ENCODE measurements at regions not wholly inside any gene's neighbourhood (a gene's known extent, or its start where the extent isn't known, plus 50 kb on each side); places are given as distances from the start of the nearest gene placed in this dataset.
"Not testable (repeated sequence)": the region's sequence is repeated elsewhere in the genome, so short reads cannot be mapped to it uniquely, and the experiment has no call there.

GRCh38 chr5:142259758-142260157 is 65.1 kb downstream of the SPRY4 start:
- no peak for ATAC-seq
- intact Hi-C loops (cut with DNase I) = no loop called here
- DNase-seq = no peak

- no peak for ATAC-seq
- no peak for DNase-seq
- intact Hi-C loops (cut with DNase I) = no loop called here
Observed at GRCh38 chr5:142255831-142256230, 69.0 kb downstream of the SPRY4 start.

GRCh38 chr5:142254431-142254830 is 70.4 kb downstream of the SPRY4 start:
- peak in 1 of 2 donors; percentile 37 for ATAC-seq
- no peak for DNase-seq
- intact Hi-C loops (cut with DNase I) = no loop called here

- DNase-seq = no peak
- no peak for ATAC-seq
- intact Hi-C loops (cut with DNase I) = no loop called here
Observed at GRCh38 chr5:142253938-142254337, 70.9 kb downstream of the SPRY4 start.

GRCh38 chr5:142250119-142250518 is 74.7 kb downstream of the SPRY4 start:
- ATAC-seq (no peak), DNase-seq (no peak)
- intact Hi-C loops (cut with DNase I) = no loop called here

GRCh38 chr5:142248853-142249462 is 75.9 kb downstream of the SPRY4 start:
- ATAC-seq (peak; percentile 78 to 86), DNase-seq (peak; percentile 72)
- intact Hi-C loops (cut with DNase I) = no loop called here

- intact Hi-C loops (cut with DNase I) = no loop called here
- DNase-seq (peak; percentile 64), ATAC-seq (peak; percentile 80 to 93)
Observed at GRCh38 chr5:142246258-142246657, 78.6 kb downstream of the SPRY4 start.

- no peak for ATAC-seq
- DNase-seq = no peak
- intact Hi-C loops (cut with DNase I) = no loop called here
Observed at GRCh38 chr5:142245786-142246185, 79.0 kb downstream of the SPRY4 start.

- ATAC-seq (no peak), DNase-seq (no peak)
- intact Hi-C loops (cut with DNase I) = no loop called here
Observed at GRCh38 chr5:142244440-142244839, 80.4 kb downstream of the SPRY4 start.

- no peak for ATAC-seq
Observed at GRCh38 chr5:142242272-142242671, 82.5 kb downstream of the SPRY4 start.

GRCh38 chr5:142239394-142240159 is 85.2 kb downstream of the SPRY4 start:
- ATAC-seq = no peak
- no peak for DNase-seq
- intact Hi-C loops (cut with DNase I) = no loop called here

More at GRCh38 chr5:142242272-142242671, 82.5 kb downstream of the SPRY4 start:
- no peak for DNase-seq
- intact Hi-C loops (cut with DNase I) = no loop called here

- no peak for ATAC-seq
- intact Hi-C loops (cut with DNase I) = no loop called here
- no peak for DNase-seq
Observed at GRCh38 chr5:142237707-142238106, 87.1 kb downstream of the SPRY4 start.

GRCh38 chr5:142236673-142237290 is 88.0 kb downstream of the SPRY4 start:
- ATAC-seq; intact Hi-C loops (cut with DNase I); DNase-seq: not testable (repeated sequence)

- ATAC-seq = no peak
- intact Hi-C loops (cut with DNase I) = no loop called here
- no peak for DNase-seq
Observed at GRCh38 chr5:142235870-142236672, 88.8 kb downstream of the SPRY4 start.

- peak in 1 of 2 donors; percentile 38 for ATAC-seq
- DNase-seq = no peak
- intact Hi-C loops (cut with DNase I) = no loop called here
Observed at GRCh38 chr5:142235050-142235797, 89.6 kb downstream of the SPRY4 start.

GRCh38 chr5:142233083-142234032 is 91.5 kb downstream of the SPRY4 start:
- intact Hi-C loops (cut with DNase I) = no loop called here
- DNase-seq = no peak
- ATAC-seq = no peak

GRCh38 chr5:142230949-142231348 is 93.9 kb downstream of the SPRY4 start:
- intact Hi-C loops (cut with DNase I) = not testable (repeated sequence)

GRCh38 chr5:142225141-142225540 is 99.7 kb downstream of the SPRY4 start:
- intact Hi-C loops (cut with DNase I) = no loop called here
- ATAC-seq (no peak), DNase-seq (no peak)

More at GRCh38 chr5:142230949-142231348, 93.9 kb downstream of the SPRY4 start:
- not testable (repeated sequence) for ATAC-seq, DNase-seq
